HG03045 (cell line): ENCODE measurements at regions not wholly inside any gene's neighbourhood (a gene's known extent, or its start where the extent isn't known, plus 50 kb on each side); places are given as distances from the start of the nearest gene placed in this dataset.

Experiments used
- ATAC-seq: cut with Tn5 transposase; IDR thresholded peaks from one replicate; pipeline ENCODE4 v1.9.1; 2021; ENCODE audit warnings: mild to moderate bottlenecking, moderate library complexity; ENCODE audit not compliant: unreplicated experiment

DNA sequence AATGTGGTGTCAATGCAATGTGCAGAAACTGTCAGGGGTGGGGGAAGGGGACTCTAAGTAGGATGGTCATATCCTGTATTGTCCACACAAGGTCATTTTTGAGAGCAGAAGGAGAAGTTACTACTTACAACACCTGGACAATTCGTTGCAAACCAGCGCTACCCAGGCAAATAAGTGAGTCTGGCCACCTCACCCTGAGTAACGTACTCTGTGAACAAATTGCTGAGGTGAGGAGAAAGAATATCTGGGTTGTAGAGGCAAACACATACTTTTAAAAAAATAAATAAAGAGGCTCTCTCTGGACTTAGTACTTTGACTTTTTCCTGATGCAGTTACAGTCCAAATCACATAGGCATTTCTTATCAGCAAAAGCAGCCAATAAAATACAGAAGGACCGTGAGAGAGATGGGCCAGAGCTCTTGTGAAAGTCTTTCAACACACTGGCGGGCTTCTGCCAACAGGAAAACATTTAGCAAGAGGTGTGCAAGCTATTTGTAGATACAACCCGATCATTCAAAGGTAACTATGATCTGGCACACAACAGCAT is 268.2 kb upstream of the ID2 start:
- ATAC-seq: no peak

DNA sequence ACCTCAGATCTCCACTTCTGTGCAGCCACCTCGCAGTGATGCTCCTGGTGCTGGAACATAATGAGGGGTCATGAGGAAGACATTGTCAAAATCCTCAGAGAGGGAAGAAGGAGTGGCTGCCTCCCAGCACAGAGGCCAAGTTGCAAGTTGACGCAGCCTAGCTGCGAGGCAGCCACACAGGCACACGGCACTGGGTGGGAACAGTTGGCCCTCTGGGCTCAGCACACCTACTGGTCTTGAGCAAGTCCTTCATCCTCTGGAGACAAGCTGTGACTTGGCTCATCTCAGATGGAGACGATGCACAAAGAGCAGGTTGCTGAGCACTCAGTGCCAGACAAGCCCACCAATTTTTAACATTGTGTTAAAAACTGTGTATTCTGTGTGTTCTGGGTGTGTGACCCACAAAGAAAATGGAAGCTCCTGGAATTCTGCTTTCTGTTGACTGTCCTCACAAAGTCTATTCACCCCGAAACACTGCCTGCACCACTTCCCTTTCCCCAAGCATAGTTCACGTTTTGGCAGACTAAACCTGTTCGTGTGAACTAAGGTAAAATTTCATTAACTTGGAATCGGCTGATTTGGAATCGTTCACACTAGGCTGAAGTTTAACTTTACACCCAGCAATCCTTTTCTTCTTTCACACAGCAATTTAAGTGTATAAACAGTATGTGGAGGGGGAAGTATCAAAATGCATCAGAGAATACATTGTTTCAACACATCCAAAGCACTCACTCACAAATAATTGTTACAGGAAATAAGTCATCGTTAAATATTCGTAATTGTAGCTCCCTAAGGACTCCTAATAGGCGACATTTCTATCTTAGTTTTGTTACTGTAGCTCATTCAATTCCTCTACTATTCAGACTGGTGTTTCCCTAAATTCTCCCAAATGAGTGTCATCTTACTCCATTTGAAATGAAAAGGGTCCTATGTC is 266.6 kb upstream of the ID2 start:
- ATAC-seq: no peak

DNA sequence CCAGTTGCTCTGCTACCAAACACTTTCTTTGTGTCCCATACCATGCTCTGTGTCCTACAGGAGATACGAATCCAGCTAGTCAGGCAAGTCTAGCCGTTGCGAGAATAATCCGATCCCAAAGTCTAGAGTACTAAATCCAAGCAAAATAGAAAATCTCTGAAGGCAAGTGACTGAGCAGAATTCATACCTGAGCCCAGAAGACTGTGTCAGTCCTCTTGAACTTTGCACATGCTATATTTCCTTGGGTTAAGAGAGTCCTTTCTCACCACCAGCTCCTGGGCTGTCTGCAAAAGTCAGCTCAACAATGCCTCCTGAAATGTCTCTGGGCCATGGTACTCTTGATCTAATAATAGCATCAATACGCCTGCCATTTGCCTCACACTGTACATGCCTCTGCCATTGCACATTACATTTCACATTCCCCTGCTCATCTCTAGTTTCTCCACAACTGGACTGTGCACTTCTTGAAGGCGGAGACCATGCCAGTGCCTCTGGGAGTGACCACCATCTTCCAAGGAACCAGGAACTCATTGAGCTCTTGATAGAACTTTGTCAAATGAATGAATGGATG is 265.8 kb upstream of the ID2 start:
- no peak for ATAC-seq

DNA sequence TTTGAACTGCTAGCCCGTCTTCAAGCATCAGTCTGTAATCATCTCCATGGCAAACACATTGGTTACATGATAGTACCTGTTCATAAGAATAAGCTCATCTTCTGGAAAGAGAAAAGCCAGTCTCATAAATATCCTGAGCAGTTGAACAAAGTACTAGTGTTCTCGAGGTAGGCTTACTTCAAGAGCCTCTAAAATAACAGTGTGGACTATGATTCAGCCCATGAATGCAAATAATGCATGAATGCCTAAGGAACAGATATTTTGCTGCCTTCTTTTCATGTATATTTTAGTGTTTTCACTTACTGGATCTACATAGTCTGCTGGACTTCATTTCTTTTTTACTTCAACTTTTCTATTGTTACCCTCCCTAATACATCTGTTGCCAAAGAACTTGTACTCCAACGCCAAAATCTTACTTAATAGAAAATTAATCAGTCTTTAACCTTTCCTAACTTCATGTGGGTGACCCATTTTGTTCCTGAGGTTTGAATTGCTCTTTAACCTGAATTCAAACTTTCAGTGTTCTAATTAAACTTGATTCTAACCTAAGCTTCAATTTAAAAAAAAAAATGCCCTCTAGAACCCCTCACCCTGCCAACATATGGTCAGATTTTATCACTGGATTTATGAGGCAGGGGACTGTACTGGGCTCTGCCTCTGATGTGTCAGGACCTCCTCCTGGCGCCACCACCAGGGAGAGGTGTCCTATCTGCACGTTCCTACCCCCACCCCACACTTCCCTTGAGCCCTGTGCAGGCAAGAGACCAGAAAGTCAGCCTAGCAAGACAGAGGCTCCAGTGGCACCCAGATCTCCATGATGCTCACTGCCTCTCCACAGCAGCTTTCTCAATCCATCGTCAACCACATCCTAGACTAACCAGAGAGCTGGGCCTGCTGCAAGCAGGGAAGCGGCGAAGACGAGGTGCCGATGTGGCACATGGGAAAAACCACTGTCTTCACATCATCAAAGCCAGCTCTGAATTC is 264.7 kb upstream of the ID2 start:
- no peak for ATAC-seq

DNA sequence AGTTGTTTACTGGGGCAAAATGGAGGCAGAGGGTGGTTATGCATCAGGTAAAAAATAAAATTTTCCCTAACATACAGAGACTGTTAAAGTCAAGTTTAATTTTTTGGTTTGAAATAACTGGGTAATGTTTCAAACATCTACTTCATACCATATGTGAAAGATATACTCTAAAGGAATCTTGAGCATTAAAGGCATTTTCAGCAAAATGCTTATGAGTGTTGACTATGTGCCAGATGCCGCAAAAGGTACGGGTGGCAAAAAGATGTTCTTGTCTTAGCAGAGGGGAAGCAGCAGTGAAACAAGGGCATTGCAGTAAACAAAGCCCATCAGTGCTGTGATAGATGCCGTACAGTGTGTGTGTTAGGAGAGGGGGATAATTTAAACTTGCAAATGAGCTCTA is 263.1 kb upstream of the ID2 start:
- no peak for ATAC-seq

DNA sequence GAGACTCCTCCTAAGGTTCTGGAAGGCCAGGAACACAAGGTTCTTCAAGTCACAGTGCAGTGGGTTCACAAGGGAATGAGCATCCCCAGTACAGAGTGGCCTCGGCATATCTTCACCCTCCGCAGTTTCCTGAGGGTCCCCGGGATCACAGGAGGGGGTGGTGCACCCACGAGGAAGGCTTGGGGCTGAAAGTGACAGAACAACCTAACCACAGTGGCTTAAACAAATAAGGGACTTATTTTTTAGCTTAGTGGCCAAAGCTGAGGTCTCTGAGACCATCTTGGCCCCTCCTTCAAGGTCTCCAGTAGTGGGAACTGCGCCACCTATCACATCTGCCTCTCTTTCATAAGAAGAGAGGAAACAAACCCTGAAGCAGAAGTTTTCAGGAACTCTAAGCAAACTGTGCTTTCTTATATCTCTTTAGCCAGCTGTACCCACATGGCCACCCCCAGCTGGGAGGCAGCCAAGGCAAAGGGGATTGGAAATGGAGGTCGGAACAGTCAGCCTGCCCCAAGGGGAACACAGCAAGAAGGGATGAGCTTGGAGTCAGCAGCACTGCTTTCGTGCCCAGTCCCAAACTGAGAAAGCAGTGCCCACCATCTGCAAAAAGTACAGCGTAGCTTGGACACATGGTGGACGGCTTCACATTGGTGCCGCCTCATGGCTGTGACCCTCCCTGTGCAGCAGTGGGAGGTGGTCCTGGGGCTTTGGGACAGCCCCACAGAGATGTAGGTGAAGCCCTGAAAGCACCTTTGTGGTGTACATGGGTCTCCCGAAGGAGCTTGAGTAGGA is 260.0 kb upstream of the ID2 start:
- ATAC-seq: peak; percentile 93

DNA sequence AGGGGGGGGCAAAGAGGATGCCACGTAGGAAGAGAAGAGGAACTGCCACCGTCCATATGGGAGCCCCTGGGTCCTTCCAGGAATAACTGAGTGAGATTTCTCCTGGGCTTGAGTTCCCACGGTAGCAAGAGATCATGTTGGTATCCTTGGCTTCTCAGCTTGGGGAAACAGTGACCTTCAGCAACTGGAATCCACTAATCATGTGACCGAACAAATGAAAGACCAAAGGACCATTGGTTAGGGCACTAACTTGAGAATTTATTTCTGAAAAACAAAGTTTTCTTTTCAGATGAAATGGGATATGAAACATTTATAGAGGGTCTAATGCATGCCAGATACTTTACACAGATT is 259.4 kb upstream of the ID2 start:
- ATAC-seq: no peak

DNA sequence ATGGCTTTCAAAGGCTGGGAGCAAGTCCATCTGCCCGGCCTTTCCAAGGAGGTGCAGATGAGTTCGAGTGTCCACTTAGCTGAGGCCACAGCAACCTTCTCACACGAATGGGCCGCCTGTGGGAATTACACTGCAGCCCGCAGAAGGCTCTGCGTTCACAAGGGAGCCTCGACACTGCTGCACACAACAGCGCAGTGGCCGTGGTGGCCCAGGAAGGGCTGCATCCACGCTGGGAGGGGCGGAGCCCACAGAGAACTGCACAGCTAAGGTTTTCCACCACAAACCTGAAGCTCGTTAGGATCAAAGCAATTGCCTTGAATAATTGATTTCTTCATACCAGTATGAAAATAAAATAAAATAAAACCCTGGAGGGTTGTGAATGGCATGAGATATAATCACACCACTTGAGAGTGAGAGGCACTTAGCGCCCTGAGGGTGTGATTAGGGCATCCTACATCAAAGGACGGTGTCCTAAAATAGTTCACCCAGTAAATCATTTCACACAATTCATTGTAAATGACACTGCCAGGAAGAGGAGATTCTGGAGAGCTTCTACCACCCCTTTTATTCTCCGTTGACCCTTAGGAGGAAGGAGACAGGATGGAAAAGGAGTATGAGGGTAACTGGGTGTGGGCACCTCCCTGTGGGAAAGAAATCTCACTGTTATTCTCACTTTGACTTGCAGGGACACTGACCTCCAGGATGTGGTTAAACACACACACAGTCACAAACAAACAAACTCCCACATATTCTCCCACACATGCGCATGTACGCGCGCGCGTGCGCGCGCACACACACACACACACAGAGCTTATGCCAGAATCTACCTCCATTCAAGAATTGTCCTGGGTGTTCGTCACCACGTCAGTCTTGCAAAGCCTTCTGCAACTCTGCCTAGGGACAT is 256.6 kb upstream of the ID2 start:
- no peak for ATAC-seq

DNA sequence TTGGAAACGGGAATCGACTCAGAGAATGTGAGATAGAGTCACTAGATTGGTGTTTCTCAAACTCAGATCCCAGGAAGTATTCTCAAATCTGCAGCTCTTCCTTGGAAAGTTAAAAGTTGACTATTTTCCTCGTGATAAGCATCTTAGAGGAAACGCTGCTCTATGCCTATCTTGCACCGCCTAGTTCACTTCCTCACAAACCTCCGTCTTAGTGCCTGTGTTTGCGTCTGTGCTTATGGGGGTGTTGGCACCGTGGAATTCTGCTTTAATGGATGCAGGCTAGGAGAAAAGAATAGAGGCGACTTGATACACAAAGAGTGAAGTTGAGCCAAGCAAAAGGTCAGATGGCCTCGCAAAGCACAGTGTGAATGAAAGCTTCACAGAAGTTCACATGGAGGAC is 255.3 kb upstream of the ID2 start:
- ATAC-seq: no peak

DNA sequence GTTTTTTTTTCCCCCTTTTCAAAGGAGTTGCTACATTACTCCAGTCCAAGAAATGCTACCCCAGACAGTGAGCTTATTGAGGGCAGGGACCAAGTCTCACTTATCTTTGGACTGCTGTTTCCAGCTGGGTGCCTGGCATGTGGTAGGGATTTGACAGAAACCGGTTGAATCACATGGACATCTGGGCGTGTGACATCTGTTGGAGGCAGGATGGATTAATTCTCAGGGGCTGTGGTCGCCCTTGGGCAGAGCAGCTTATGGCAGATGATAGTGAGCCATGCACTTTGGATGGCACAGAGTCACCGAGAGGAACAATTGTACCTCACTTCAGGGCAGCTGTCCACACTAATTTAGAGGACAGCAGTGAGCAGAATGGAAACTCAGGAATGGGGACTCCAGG is 254.6 kb upstream of the ID2 start:
- no peak for ATAC-seq

DNA sequence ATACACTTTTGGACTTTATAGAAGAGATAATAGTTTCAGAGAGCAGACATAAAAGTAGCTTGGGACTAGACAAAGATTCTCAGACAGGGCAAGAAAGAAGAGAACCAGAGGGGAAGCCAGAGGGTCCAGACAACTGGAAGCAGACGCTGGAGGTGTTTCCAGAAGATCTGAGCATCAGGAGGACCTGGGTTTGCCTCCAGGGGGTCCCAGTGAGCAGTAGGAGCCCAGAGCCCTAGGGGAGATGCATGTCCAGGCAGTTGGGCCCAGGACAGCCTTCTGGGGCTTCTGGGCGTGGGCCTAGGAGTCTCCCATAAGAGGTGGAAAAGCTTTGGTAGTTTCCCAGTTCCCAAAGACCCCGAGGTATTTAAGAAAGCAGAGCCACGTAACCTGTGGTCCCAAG is 251.2 kb upstream of the ID2 start:
- no peak for ATAC-seq

DNA sequence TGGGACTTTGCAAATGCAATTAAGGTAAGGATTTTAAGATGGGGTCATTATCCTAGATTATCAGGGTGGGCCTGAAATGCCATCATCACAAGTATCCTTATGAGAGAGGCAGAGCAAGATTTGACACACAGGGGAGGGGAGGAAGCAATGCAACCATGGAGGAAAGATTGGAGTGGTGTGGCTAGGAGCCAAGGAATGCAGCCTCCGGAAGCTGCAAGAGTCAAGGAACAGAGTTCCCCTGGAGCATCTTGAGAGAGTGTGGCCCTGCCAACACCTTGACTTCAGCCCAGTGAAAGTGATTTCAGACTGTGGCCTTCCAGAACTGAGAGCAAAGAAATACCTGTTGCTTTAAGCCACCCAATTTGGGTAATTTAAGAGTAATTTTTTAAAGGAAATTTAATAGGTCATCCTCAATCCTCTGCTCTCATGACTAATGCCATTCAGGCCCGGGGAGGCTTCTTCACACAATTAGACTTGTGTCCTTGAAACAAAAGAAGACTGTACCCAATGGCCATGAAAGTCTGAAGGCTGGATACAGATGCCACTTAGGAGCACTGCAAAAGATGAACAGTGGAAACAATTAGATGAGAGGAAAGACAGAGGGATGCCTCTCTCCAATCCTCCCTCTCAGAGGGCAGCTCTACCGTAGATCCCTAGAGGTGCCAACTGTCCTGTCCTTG is 250.3 kb upstream of the ID2 start:
- no peak for ATAC-seq

DNA sequence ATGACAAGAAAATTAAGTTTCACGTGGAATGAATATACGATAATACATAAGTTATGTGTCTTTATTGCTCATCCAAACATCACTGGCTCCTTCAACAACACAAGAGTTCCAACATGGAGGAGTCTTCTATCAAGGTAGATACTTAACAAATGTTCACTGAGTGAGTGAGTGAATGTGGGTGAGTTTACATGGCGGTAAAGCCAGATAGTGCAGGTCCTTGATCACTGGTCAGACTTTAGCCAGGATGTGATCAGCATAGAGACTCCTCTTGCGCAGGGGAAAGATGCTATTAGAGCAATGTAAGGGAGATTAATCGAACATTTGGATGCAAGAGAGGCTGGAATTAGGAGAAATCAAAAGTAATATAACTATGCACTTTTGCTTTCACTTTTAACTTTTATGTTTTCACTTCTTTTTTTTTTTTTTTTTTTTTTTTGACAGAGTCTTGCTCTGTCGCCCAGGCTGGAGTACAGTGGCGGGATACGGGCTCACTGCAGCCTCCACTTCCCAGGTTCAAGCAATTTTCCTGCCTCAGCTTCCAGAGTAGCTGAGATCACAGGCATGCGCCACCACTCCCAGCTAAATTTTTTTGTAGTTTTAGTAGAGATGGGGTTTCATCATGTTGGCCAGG is 249.0 kb upstream of the ID2 start:
- no peak for ATAC-seq

DNA sequence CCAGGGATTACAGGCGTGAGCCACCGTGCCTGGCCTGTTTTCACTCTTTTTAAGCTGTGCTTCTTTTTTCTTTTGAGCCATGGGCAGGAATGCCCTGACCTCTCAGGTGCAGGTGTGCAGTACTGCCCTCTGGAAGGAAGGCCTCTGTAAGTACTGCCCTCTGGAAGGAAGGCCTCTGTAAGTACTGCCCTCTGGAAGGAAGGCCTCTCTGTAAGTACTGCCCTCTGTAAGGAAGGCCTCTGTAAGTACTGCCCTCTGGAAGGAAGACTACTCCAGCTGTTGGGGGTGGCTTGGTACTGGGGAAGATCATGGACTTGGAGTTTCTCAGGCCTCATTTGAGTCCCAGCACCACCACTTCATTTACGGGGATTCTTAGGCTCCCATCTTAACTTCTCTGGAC is 248.5 kb upstream of the ID2 start:
- no peak for ATAC-seq

DNA sequence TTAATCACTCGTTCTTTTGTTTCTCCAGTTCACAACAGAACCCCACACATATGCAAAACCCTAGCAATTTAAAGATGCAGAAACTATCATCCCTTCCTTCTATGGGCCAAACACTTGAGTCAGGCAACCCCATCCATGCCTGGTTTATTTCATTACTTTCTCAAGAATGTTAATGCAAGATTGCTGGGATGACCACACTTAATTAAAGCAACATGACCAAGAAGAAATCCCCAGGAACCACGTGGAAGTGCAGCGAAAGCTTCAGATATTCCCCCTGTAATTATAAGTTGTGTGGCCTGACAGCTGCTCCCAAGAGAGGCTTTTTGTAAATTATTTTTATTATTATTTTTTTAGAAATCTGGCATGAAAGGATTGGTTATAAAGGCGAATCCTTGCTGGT is 246.2 kb upstream of the ID2 start:
- no peak for ATAC-seq

DNA sequence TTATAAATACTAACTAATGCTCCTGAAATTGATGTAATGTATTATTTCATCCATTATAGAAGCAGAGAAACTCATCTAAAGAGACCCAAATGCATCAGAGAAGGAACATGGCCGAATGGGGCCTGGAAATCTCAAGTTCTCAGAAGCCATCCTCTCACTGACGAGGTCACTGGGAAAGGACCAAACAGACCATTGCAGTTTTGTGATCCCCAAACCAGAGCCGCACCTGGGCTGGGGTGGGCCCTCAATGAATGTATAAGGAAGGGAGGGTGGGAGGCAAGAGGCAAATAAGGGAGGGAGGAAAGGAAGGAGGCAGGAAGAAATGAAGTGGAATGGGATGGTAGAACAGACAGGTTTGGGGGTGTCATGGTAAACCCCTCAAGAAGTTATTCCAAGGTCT is 245.3 kb upstream of the ID2 start:
- no peak for ATAC-seq

DNA sequence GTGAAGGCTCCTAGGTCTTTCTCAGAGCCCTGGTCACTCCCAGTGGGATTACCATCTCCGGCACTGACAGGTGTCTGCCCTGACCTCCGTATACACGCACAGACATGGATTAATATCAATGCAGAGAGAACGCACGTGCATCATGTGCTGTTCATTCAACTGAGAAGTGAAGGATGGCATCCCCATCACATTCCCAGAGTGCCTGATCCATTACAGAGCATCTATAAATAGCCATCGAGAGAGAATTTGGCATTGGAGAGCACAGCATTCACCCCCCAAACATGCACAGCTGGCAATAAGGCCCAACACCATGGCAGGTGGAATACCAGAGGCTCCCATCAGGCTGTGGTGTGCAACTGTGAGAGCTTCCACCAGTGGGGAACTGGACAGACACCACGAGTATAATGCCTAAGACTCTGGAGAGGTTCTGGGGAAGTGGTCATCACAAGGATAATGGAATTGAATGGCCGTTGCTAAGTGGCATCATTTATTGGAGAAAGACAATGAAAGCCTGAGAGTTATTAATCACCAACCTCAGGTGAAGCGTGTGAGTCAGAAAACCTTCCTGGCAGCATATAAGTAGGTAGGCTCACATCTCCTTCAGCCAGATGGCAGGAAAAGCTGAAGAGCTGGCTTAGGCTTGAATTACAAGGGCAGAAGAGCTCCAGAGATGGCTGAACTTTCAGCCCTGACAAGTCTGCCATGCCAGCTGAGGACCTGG is 244.5 kb upstream of the ID2 start:
- no peak for ATAC-seq

DNA sequence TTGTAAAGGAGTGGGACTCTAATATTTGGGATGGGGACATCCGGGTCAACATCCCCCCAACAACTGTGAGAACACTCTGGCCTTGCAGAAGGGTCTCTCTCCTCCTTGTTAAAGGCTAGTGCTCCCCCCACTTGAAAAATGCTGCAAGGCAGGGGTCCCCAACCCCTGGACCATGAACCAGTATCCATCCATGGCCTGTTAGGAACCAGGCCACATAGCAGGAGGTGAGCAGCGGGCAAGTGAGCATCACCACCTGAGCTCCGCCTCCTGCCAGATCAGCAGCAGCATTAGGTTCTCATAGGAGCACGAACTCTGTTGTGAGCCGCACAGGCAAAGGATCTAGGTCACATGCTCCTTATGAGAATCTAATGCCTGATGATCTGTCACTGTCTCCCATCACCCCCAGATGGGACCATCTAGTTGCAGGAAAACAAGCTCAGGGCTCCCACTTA is 243.9 kb upstream of the ID2 start:
- no peak for ATAC-seq
